Cerebellar cortex (tissue), 1 donor: ENCODE measurements at regions not wholly inside any gene's neighbourhood (a gene's known extent, or its start where the extent isn't known, plus 50 kb on each side); places are given as distances from the start of the nearest gene placed in this dataset.
A peak's percentile ranks its signal among the peaks of the same experiment; 100 is the strongest.

Experiments used
- DNase-seq: peaks from one replicate; pipeline ENCODE4 v3.0.0-alpha.2; 2015; ENCODE audit warnings: low spot score

- DNase-seq: no peak
Observed at GRCh38 chr3:128569756-128570155, 76.8 kb upstream of the GATA2 start.

GRCh38 chr3:128568602-128569490 is 75.8 kb upstream of the GATA2 start:
- DNase-seq: no peak

- DNase-seq: no peak
Observed at GRCh38 chr3:128567705-128568356, 74.8 kb upstream of the GATA2 start.

GRCh38 chr3:128567141-128567540 is 74.1 kb upstream of the GATA2 start:
- no peak for DNase-seq

GRCh38 chr3:128563439-128563838 is 70.4 kb upstream of the GATA2 start:
- DNase-seq: no peak

- no peak for DNase-seq
Observed at GRCh38 chr3:128561504-128561903, 68.5 kb upstream of the GATA2 start.

- DNase-seq: no peak
Observed at GRCh38 chr3:128560768-128561167, 67.8 kb upstream of the GATA2 start.

- no peak for DNase-seq
Observed at GRCh38 chr3:128559486-128560225, 66.7 kb upstream of the GATA2 start.

- DNase-seq: no peak
Observed at GRCh38 chr3:128557531-128558280, 64.7 kb upstream of the GATA2 start.

- no peak for DNase-seq
Observed at GRCh38 chr3:128556907-128557306, 63.9 kb upstream of the GATA2 start.

GRCh38 chr3:128556384-128556783 is 63.4 kb upstream of the GATA2 start:
- DNase-seq: no peak

GRCh38 chr3:128555841-128556240 is 62.8 kb upstream of the GATA2 start:
- DNase-seq: no peak

- DNase-seq: no peak
Observed at GRCh38 chr3:128555098-128555825, 62.3 kb upstream of the GATA2 start.

GRCh38 chr3:128554465-128555097 is 61.6 kb upstream of the GATA2 start:
- no peak for DNase-seq

GRCh38 chr3:128554100-128554464 is 61.1 kb upstream of the GATA2 start:
- DNase-seq: no peak

GRCh38 chr3:128553560-128553959 is 60.6 kb upstream of the GATA2 start:
- DNase-seq: no peak

GRCh38 chr3:128551867-128552266 is 58.9 kb upstream of the GATA2 start:
- no peak for DNase-seq

GRCh38 chr3:128551451-128551850 is 58.5 kb upstream of the GATA2 start:
- no peak for DNase-seq

- peak; percentile 11 for DNase-seq
Observed at GRCh38 chr3:128550471-128551126, 57.6 kb upstream of the GATA2 start.

GRCh38 chr3:128550113-128550440 is 57.1 kb upstream of the GATA2 start:
- no peak for DNase-seq
